ENCODE measurements at regions not wholly inside any gene's neighbourhood (a gene's known extent, or its start where the extent isn't known, plus 50 kb on each side); places are given as distances from the start of the nearest gene placed in this dataset.

- TF ChIP-seq, protein P1, sequence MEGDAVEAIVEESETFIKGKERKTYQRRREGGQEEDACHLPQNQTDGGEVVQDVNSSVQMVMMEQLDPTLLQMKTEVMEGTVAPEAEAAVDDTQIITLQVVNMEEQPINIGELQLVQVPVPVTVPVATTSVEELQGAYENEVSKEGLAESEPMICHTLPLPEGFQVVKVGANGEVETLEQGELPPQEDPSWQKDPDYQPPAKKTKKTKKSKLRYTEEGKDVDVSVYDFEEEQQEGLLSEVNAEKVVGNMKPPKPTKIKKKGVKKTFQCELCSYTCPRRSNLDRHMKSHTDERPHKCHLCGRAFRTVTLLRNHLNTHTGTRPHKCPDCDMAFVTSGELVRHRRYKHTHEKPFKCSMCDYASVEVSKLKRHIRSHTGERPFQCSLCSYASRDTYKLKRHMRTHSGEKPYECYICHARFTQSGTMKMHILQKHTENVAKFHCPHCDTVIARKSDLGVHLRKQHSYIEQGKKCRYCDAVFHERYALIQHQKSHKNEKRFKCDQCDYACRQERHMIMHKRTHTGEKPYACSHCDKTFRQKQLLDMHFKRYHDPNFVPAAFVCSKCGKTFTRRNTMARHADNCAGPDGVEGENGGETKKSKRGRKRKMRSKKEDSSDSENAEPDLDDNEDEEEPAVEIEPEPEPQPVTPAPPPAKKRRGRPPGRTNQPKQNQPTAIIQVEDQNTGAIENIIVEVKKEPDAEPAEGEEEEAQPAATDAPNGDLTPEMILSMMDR (IDR thresholded peaks at IDR 0.05), result no peak
- TF ChIP-seq POLR2A (IDR thresholded peaks at IDR 0.05) (no peak), POLR2AphosphoS5 (IDR thresholded peaks at IDR 0.05) (no peak)
These were observed 65.9 kb upstream of the TMEM108 start for GRCh38 chr3:132972333-132972732.

Measured in prostate gland (tissue), 2 donors.